Common myeloid progenitor, CD34-positive (primary cell): ENCODE measurements at regions not wholly inside any gene's neighbourhood (a gene's known extent, or its start where the extent isn't known, plus 50 kb on each side); places are given as distances from the start of the nearest gene placed in this dataset.

Experiments
- CTCF ChIA-PET: fragments of 350-600 bp; sonication (Branson Sonifier 250); formaldehyde crosslinking; loops from one replicate; lab custom pipeline; 2021; ENCODE audit warnings: antibody characterized with exemption; lab: Charles Lee
- POLR2A ChIA-PET: fragments of 350-600 bp; sonication (Branson Sonifier 250); formaldehyde crosslinking; loops from one replicate; lab custom pipeline; 2021; ENCODE audit warnings: antibody characterized with exemption; lab: Charles Lee
- DNase-seq, 3 donors: peaks; one replicate each; pipeline versions ENCODE4 v3.0.0 to v3.0.0-alpha.2; 2013
- H3K27ac ChIP-seq, 2 experiments: 1 replicate in 1 of 2; 2 replicates in 1 of 2; pipeline ENCODE4 v1.7.0; 2013; ENCODE audit warnings: inconsistent platforms in 2 of 2, low read length in 2 of 2, mild to moderate bottlenecking in 2 of 2, low read depth in 1 of 2, moderate library complexity in 1 of 2; ENCODE audit not compliant: severe bottlenecking in 2 of 2, insufficient read depth in 1 of 2, poor library complexity in 1 of 2
- H3K27me3 ChIP-seq, 5 experiments: replicated peaks in 2 of 5; 1 replicate in 3 of 5; 2 replicates in 2 of 5; pipeline versions ENCODE4 v1.6.1 to v1.7.0; 2013; ENCODE audit warnings: low read length in 4 of 5, mild to moderate bottlenecking in 2 of 5, moderate library complexity in 2 of 5, inconsistent platforms in 1 of 5; ENCODE audit not compliant: insufficient read depth in 5 of 5, control insufficient read depth in 4 of 5
- H3K36me3 ChIP-seq, 4 experiments: 1 replicate in 2 of 4; 2 replicates in 2 of 4; pipeline versions ENCODE4 v1.6.1 to v1.7.0; 2013; ENCODE audit warnings: low read length in 3 of 4, control low read depth in 1 of 4, mild to moderate bottlenecking in 1 of 4; ENCODE audit not compliant: control insufficient read depth in 4 of 4, insufficient read depth in 4 of 4
- H3K4me1 ChIP-seq, 4 experiments: 1 replicate in 3 of 4; 2 replicates in 1 of 4; pipeline versions ENCODE4 v1.6.1 to v1.7.1; 2013; ENCODE audit warnings: low read length in 3 of 4, mild to moderate bottlenecking in 3 of 4, control low read depth in 1 of 4, inconsistent platforms in 1 of 4, moderate library complexity in 1 of 4; ENCODE audit not compliant: control insufficient read depth in 4 of 4, insufficient read depth in 4 of 4; ENCODE audit errors: control extremely low read depth in 1 of 4
- H3K4me3 ChIP-seq, 7 experiments: 1 replicate in 4 of 7; 2 replicates in 3 of 7; pipeline versions ENCODE4 v1.5.1 to v1.7.0; 2013; ENCODE audit warnings: mild to moderate bottlenecking in 7 of 7, low read length in 6 of 7, moderate library complexity in 6 of 7, inconsistent platforms in 2 of 7, low read depth in 2 of 7, control low read depth in 1 of 7; ENCODE audit not compliant: insufficient read depth in 4 of 7, control insufficient read depth in 1 of 7; ENCODE audit errors: extremely low read depth in 1 of 7
- H3K9me3 ChIP-seq, 5 experiments: 1 replicate in 4 of 5; 2 replicates in 1 of 5; pipeline versions ENCODE4 v1.6.1 to v1.7.1; 2013; ENCODE audit warnings: low read length in 4 of 5, mild to moderate bottlenecking in 2 of 5, inconsistent platforms in 1 of 5, low read depth in 1 of 5, moderate library complexity in 1 of 5; ENCODE audit not compliant: control insufficient read depth in 4 of 5, insufficient read depth in 2 of 5; ENCODE audit errors: control extremely low read depth in 1 of 5
- WGBS: methylation state at CpG from one replicate; pipeline ENCODE4 v1.1.5; 2013; ENCODE audit not compliant: insufficient coverage; 5-methylcytosine and 5-hydroxymethylcytosine counted together

DNA sequence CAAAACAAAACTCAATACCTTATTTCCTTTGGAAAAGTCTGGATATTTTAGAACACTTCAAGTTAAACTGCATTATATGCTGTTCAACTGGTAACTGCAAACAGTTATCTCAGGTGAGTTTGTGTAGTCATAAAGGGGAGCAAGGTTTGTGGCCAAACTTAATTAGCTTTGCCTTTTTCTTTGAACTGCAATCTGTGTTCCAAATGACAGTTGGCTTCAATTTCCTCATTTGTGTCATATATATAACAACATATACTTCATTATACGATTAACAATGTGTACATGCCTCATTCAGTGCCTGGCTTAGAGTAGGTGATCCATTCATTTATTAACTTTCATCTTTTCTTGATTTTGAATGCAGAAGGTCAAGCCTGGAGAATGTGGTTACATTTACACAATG is 55.8 kb downstream of the KCNE4 start:
- DNase-seq: no peak
- CTCF ChIA-PET: no interaction called here
- no peaks in the 10 kb centered on the region for H3K4me1 ChIP-seq
- peaks cover 0 to 3% (median 0%) of the 10 kb centered on the region in 5 experiments for H3K27me3 ChIP-seq
- no CpG with 5 or more reads among the region's 1 CpG for WGBS
- POLR2A ChIA-PET: no interaction called here
- H3K27ac ChIP-seq: no peak overlapping the region
- H3K4me3 ChIP-seq: no peak overlapping the region
- no peaks in the 10 kb centered on the region for H3K36me3 ChIP-seq
- no peaks in the 10 kb centered on the region for H3K9me3 ChIP-seq

DNA sequence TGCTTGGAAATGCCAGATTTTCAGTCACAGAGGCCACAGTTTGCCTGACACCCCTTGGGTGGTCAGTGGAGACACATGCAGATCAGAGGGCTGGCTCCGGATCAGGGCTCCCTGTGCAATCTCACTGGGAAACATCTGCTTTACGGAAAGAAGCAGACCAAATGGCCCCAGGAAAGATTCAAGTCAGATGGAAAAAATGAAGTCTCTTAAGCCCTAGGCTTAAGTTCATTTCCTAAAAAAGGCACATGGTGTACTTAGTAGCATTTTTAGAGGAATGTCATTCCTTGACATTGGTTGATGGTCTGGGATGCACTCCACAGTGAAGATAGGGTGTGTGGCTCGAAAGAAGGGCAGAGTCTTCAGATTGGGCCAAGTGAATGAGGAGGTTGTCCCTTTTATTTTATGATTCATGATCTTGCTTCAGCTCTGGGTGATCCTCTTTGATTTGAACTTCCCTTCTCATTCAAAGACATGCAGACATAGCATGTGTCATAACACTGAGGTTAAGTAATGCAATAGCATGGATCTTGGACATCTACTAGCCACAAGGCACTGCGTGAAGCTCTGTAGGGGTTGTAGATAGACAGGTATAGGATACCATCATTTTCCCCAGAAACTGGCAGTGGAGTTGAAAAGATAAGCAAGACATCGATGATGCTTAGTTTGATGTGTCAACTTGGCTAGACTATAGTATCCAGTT is 56.5 kb downstream of the KCNE4 start:
- CTCF ChIA-PET: interaction anchor here (1.1 kb wide), 1 partner anchor 137 kb away, joined by 3 read pairs; no protein-coding TSS in a partner anchor
- Histone ChIP-seq H3K36me3 (no peaks in the 10 kb centered on the region), H3K9me3 (no peaks in the 10 kb centered on the region), H3K27ac (no peak overlapping the region), H3K4me1 (no peaks in the 10 kb centered on the region), H3K4me3 (no peak overlapping the region), H3K27me3 (peaks cover 0 to 3% (median 0%) of the 10 kb centered on the region in 5 experiments)
- POLR2A ChIA-PET: no interaction called here
- DNase-seq: no peak
- 71% methylated on average over 4 of the region's 5 CpGs for WGBS

DNA sequence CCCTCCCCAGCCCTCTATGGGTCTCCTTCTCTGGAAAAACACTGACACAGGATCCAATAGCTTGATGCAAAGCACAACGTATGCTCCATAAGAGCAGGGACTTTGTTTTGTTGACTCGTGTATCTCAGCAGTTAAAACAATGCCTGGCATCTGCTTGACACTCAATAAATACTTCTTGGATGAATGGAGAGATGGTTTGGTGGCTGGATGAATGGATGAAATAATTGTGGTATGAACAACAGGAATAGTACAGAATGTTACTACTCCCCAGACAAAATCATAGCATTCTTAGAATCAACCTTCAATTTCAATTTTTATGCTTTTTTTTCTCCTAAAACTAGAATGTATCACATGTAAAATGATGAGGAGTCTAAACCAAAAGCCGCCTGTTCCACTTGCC is 57.4 kb downstream of the KCNE4 start:
- Histone ChIP-seq H3K4me3 (no peak overlapping the region), H3K27ac (no peak overlapping the region), H3K36me3 (no peaks in the 10 kb centered on the region), H3K27me3 (peaks cover 0 to 3% (median 0%) of the 10 kb centered on the region in 5 experiments), H3K9me3 (no peaks in the 10 kb centered on the region), H3K4me1 (no peaks in the 10 kb centered on the region)
- CTCF ChIA-PET: interaction anchor here (1.1 kb wide), 1 partner anchor 138 kb away, joined by 3 read pairs; no protein-coding TSS in a partner anchor
- no peak for DNase-seq
- POLR2A ChIA-PET: no interaction called here
- 92% methylated on average over 2 of the region's 3 CpGs for WGBS

DNA sequence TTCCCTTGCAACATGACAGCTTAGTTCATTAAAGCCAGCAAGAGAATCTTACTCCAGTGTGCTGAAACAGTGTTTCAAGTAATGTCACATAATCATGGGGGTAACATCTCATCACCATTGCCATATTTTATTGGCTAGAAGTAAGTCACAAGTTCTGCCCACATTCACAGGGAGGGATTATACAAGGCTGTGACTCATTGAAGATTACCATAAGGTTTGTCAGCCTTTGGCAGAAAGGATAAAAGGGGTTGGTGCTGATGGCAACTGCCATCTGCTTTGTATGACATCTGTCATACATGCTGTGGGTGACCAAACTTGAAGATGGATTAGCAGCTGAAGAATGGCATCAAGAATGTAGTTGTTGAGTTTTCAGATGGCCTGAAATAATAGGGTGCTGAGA is 61.2 kb downstream of the KCNE4 start:
- no peak overlapping the region for H3K27ac ChIP-seq
- no peaks in the 10 kb centered on the region for H3K4me1 ChIP-seq
- no peak for DNase-seq
- peaks cover 0 to 1% (median 0%) of the 10 kb centered on the region in 5 experiments for H3K27me3 ChIP-seq
- H3K9me3 ChIP-seq: no peaks in the 10 kb centered on the region
- no peak overlapping the region for H3K4me3 ChIP-seq
- no peaks in the 10 kb centered on the region for H3K36me3 ChIP-seq
- ChIA-PET CTCF (no interaction called here), POLR2A (no interaction called here)

DNA sequence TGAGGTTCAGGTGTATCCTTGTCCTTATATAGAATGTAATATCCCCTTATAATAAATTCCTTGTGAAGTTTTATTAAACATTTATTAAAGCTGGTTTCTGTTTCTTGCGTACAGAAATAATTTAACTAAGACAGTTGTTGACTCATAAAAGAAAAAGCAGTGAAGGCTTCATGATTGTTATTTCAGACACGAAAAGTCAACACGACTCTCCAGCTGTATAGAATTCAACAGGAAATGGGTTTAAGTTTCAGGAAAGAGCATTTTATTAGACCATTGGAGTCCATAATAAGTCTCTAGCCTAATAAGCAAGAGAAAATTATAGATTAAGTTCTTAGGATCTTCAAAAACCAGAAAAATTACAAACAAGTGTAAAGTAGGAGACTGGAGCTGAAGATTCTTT is 62.2 kb downstream of the KCNE4 start:
- CTCF ChIA-PET: no interaction called here
- POLR2A ChIA-PET: no interaction called here
- no peaks in the 10 kb centered on the region for H3K27me3 ChIP-seq
- H3K36me3 ChIP-seq: no peaks in the 10 kb centered on the region
- no peak overlapping the region for H3K27ac ChIP-seq
- no peak overlapping the region for H3K4me3 ChIP-seq
- WGBS: 80% methylated on average over 2 of the region's 3 CpGs
- no peaks in the 10 kb centered on the region for H3K4me1 ChIP-seq
- no peak for DNase-seq
- H3K9me3 ChIP-seq: no peaks in the 10 kb centered on the region

DNA sequence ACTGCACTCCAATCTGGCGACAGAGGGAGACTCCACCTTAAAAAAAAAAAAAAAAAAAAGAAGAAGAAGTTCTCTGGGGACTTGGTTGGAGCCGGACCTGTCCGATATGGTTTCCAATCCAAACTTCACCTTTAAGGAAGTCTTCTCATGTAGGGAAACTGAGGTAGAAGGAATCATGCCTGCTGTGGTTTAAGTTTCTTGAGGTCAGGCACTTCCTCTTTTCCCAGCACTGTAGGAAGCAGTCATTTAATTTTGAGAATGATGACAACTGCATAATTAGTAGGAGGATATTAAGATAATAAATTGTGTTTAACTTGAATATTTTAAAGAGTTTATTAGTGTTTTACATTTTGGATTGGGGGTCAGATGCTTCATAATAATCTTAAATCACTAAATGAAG is 62.9 kb downstream of the KCNE4 start:
- no peak overlapping the region for H3K27ac ChIP-seq
- WGBS: no CpG with 5 or more reads among the region's 3 CpGs

DNA sequence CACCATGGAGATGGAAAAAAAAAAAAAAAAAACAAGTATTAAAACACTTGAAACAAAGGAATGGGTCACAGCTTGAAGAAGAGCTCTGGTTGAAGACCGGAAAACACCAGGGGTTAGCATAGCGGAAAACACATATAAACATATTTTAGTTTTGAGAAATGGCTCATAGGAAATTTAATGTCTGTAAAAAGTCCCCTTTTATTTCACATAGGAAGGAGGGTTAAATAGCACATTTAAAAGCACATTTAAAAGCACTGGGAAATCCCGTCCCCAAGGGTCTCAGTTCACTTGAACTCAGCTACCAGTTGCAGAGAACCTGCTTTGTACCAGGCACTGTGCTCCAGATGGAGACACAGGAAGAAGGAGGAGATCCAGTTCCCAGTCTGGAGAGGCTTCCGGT is 65.5 kb downstream of the KCNE4 start:
- DNase-seq: no peak
- POLR2A ChIA-PET: no interaction called here
- Histone ChIP-seq H3K36me3 (no peaks in the 10 kb centered on the region), H3K9me3 (no peaks in the 10 kb centered on the region), H3K27me3 (no peaks in the 10 kb centered on the region), H3K4me1 (no peaks in the 10 kb centered on the region), H3K27ac (no peak overlapping the region), H3K4me3 (no peak overlapping the region)
- 100% methylated on average over 2 of the region's 4 CpGs for WGBS
- CTCF ChIA-PET: no interaction called here

More for the DNA sequence above, 62.9 kb downstream of the KCNE4 start:
- no peak for DNase-seq
- ChIA-PET CTCF (no interaction called here), POLR2A (no interaction called here)
- Histone ChIP-seq H3K4me1 (no peaks in the 10 kb centered on the region), H3K27me3 (no peaks in the 10 kb centered on the region), H3K4me3 (no peak overlapping the region), H3K36me3 (no peaks in the 10 kb centered on the region), H3K9me3 (no peaks in the 10 kb centered on the region)
